ENCODE measurements at regions not wholly inside any gene's neighbourhood (a gene's known extent, or its start where the extent isn't known, plus 50 kb on each side); places are given as distances from the start of the nearest gene placed in this dataset.

GRCh38 chr9:96175001-96175400, 127.0 kb downstream of the HSD17B3 start:
- TF ChIP-seq CTCF (IDR thresholded peaks at IDR 0.05) (no peak), POLR2A (IDR thresholded peaks at IDR 0.05) (no peak)
